Panc1 (cell line): ENCODE measurements at regions not wholly inside any gene's neighbourhood (a gene's known extent, or its start where the extent isn't known, plus 50 kb on each side); places are given as distances from the start of the nearest gene placed in this dataset.

Experiments
- ATAC-seq: fragments of 200-7000 bp; cut with Tn5 transposase; 2 replicates; pipeline ENCODE4 v1.9.1; 2020; ENCODE audit warnings: mild to moderate bottlenecking, moderate library complexity
- BruUV-seq: library from RNA; stranded (reverse); fragments of 400-500 nt; replicated peaks from 2 replicates; lab custom pipeline; 2021; lab: Mats Ljungman, UMichigan
- CTCF ChIA-PET: fragments of 300-600 bp; sonication (Branson Sonifier 250); formaldehyde crosslinking; loops from one replicate; lab custom pipeline; 2022; ENCODE audit warnings: antibody characterized with exemption; lab: Charles Lee
- POLR2A ChIA-PET: fragments of 300-600 bp; sonication (Branson Sonifier 250); formaldehyde crosslinking; loops from one replicate; lab custom pipeline; 2022; ENCODE audit warnings: antibody characterized with exemption; lab: Charles Lee
- DNase-seq: peaks from one replicate; pipeline ENCODE4 v3.0.0-alpha.2; 2010; ENCODE audit warnings: low read depth, low spot score
- H3K27ac ChIP-seq: 2 replicates; pipeline ENCODE4 v1.5.1; 2011; ENCODE audit warnings: mild to moderate bottlenecking, low read length, inconsistent platforms
- H3K27me3 ChIP-seq: fragments of 200-500 bp; sonication (Bioruptor generic); 2 replicates; pipeline ENCODE4 v1.6.0; 2014; ENCODE audit warnings: low read length, inconsistent platforms; ENCODE audit not compliant: control insufficient read depth, insufficient read depth
- H3K36me3 ChIP-seq: fragments of 200-500 bp; sonication (Bioruptor generic); 2 replicates; pipeline ENCODE4 v1.5.1; 2014; ENCODE audit warnings: inconsistent platforms, mild to moderate bottlenecking, low read length, moderate library complexity; ENCODE audit not compliant: control insufficient read depth, insufficient read depth
- H3K4me1 ChIP-seq: 2 replicates; pipeline ENCODE4 v1.5.1; 2011; ENCODE audit warnings: inconsistent platforms, mild to moderate bottlenecking, low read length, moderate library complexity; ENCODE audit not compliant: control insufficient read depth, insufficient read depth
- H3K4me3 ChIP-seq, 2 experiments: 2 replicates each; pipeline ENCODE4 v1.5.1; 2011 to 2012; ENCODE audit warnings: low read depth in 2 of 2, low read length in 2 of 2, mild to moderate bottlenecking in 2 of 2, inconsistent platforms in 1 of 2, moderate library complexity in 1 of 2
- H3K9me3 ChIP-seq: fragments of 200-500 bp; sonication (Bioruptor generic); 2 replicates; pipeline ENCODE4 v1.5.1; 2014; ENCODE audit warnings: low read depth, mild to moderate bottlenecking, inconsistent platforms, low read length, moderate library complexity; ENCODE audit not compliant: control insufficient read depth, insufficient read depth
- POLR2AphosphoS5 ChIP-seq: IDR thresholded peaks from 2 replicates; pipeline ENCODE4 v1.6.1; 2012; ENCODE audit warnings: mild to moderate bottlenecking, low read depth, low read length, moderate library complexity
- SIN3A ChIP-seq: IDR thresholded peaks from 2 replicates; pipeline ENCODE4 v1.6.1; 2012; ENCODE audit warnings: low read depth, mild to moderate bottlenecking, low read length, moderate library complexity, borderline replicate concordance; ENCODE audit not compliant: insufficient read depth
- TCF7L2 ChIP-seq: IDR thresholded peaks from 2 replicates; pipeline ENCODE4 v1.6.1; 2011; ENCODE audit warnings: mild to moderate bottlenecking, low read depth, low read length, inconsistent platforms
- in situ Hi-C: cut with HindIII; loops from 2 replicates; pipeline ENCODE4 v1.10.0; 2016; ENCODE audit warnings: low sequenced_read_pairs, low pct_unique_long_range_greater_than_20kb
- intact Hi-C: fragments of 100-400 bp; cut with micrococcal nuclease; formaldehyde crosslinking; loops from one replicate; pipeline ENCODE4 v1.10.0; 2022; ENCODE audit not compliant: unreplicated experiment
- TF ChIP-seq, protein P1 (sequence below): fragments of 450-650 bp; IDR thresholded peaks from 2 replicates; pipeline ENCODE4 v1.5.1; 2017; ENCODE audit warnings: mild to moderate bottlenecking
- TF ChIP-seq, protein P2 (sequence below), 2 experiments: IDR thresholded peaks; 2 replicates each; pipeline ENCODE4 v1.6.1; 2011 to 2012; ENCODE audit warnings: low read depth in 2 of 2, control low read depth in 1 of 2, low read length in 1 of 2, mild to moderate bottlenecking in 1 of 2, moderate library complexity in 1 of 2; ENCODE audit not compliant: insufficient read depth in 1 of 2

GRCh38 chr3:159487304-159487703 lies 501.3 kb upstream of the IL12A start:
- ATAC-seq = no peak
- H3K9me3 ChIP-seq = no peaks in the 10 kb centered on the region
- no peak for TF ChIP-seq POLR2AphosphoS5
- TF ChIP-seq, protein P1, sequence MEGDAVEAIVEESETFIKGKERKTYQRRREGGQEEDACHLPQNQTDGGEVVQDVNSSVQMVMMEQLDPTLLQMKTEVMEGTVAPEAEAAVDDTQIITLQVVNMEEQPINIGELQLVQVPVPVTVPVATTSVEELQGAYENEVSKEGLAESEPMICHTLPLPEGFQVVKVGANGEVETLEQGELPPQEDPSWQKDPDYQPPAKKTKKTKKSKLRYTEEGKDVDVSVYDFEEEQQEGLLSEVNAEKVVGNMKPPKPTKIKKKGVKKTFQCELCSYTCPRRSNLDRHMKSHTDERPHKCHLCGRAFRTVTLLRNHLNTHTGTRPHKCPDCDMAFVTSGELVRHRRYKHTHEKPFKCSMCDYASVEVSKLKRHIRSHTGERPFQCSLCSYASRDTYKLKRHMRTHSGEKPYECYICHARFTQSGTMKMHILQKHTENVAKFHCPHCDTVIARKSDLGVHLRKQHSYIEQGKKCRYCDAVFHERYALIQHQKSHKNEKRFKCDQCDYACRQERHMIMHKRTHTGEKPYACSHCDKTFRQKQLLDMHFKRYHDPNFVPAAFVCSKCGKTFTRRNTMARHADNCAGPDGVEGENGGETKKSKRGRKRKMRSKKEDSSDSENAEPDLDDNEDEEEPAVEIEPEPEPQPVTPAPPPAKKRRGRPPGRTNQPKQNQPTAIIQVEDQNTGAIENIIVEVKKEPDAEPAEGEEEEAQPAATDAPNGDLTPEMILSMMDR = no peak
- H3K27me3 ChIP-seq = no peaks in the 10 kb centered on the region
- no peak overlapping the region for H3K27ac ChIP-seq
- CTCF ChIA-PET = no interaction called here
- H3K36me3 ChIP-seq = no peaks in the 10 kb centered on the region
- POLR2A ChIA-PET = no interaction called here
- DNase-seq = no peak
- H3K4me3 ChIP-seq = no peak overlapping the region
- intact Hi-C loops (no loop called here), in situ Hi-C loops (no loop called here)
- no peaks in the 10 kb centered on the region for H3K4me1 ChIP-seq
- BruUV-seq = no TSS peak

DNA sequence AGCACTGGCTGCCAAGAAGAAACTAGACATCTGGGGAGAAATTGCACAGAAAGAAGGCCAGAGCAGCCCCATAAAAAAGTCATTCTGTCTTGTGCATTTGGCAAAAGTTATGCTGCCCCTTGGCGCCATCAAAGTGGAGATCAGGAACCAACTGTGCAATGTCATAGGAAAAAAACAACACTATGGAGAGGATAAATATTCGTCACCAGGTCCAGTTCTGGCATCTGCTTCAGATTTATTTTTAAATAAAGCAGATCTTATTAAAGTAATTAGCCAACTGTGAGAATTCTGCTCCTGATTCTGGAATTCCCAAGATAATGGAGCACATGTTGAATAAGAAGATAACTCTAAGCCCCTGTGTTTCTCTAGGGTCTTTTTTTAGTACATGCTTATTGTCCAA lies 500.0 kb upstream of the IL12A start:
- no peaks in the 10 kb centered on the region for H3K27me3 ChIP-seq
- H3K4me3 ChIP-seq = no peak overlapping the region
- no peaks in the 10 kb centered on the region for H3K9me3 ChIP-seq
- ChIA-PET CTCF (no interaction called here), POLR2A (no interaction called here)
- in situ Hi-C loops = no loop called here
- no TSS peak for BruUV-seq
- intact Hi-C loops = no loop called here
- no peaks in the 10 kb centered on the region for H3K4me1 ChIP-seq
- no peak for ATAC-seq
- H3K27ac ChIP-seq = no peak overlapping the region
- TF ChIP-seq TCF7L2 (no peak), POLR2AphosphoS5 (no peak), SIN3A (no peak)
- TF ChIP-seq, protein P1 = no peak
- TF ChIP-seq, protein P2, sequence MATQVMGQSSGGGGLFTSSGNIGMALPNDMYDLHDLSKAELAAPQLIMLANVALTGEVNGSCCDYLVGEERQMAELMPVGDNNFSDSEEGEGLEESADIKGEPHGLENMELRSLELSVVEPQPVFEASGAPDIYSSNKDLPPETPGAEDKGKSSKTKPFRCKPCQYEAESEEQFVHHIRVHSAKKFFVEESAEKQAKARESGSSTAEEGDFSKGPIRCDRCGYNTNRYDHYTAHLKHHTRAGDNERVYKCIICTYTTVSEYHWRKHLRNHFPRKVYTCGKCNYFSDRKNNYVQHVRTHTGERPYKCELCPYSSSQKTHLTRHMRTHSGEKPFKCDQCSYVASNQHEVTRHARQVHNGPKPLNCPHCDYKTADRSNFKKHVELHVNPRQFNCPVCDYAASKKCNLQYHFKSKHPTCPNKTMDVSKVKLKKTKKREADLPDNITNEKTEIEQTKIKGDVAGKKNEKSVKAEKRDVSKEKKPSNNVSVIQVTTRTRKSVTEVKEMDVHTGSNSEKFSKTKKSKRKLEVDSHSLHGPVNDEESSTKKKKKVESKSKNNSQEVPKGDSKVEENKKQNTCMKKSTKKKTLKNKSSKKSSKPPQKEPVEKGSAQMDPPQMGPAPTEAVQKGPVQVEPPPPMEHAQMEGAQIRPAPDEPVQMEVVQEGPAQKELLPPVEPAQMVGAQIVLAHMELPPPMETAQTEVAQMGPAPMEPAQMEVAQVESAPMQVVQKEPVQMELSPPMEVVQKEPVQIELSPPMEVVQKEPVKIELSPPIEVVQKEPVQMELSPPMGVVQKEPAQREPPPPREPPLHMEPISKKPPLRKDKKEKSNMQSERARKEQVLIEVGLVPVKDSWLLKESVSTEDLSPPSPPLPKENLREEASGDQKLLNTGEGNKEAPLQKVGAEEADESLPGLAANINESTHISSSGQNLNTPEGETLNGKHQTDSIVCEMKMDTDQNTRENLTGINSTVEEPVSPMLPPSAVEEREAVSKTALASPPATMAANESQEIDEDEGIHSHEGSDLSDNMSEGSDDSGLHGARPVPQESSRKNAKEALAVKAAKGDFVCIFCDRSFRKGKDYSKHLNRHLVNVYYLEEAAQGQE (IDR thresholded peaks at IDR 0.05; ENCODE audit: insufficient read depth in 1 of 2, low read depth in 2 of 2, low read length in 1 of 2) = no peak
- no peaks in the 10 kb centered on the region for H3K36me3 ChIP-seq
- no peak for DNase-seq

- H3K36me3 ChIP-seq = no peaks in the 10 kb centered on the region
- ChIA-PET CTCF (no interaction called here), POLR2A (no interaction called here)
- no peak overlapping the region for H3K27ac ChIP-seq
- no peaks in the 10 kb centered on the region for H3K9me3 ChIP-seq
- in situ Hi-C loops = no loop called here
- no peaks in the 10 kb centered on the region for H3K27me3 ChIP-seq
- H3K4me1 ChIP-seq = no peaks in the 10 kb centered on the region
- DNase-seq (no peak), ATAC-seq (no peak)
- intact Hi-C loops = no loop called here
- BruUV-seq = no TSS peak
- H3K4me3 ChIP-seq = no peak overlapping the region
- TF ChIP-seq POLR2AphosphoS5 (no peak), SIN3A (no peak), TCF7L2 (no peak)
- TF ChIP-seq, protein P1 = no peak
- TF ChIP-seq, protein P2 (IDR thresholded peaks at IDR 0.05; ENCODE audit: insufficient read depth in 1 of 2, low read depth in 2 of 2, low read length in 1 of 2) = no peak
Observed at GRCh38 chr3:159497361-159497760, 491.3 kb upstream of the IL12A start.
